GM19467 (cell line): ENCODE measurements at regions not wholly inside any gene's neighbourhood (a gene's known extent, or its start where the extent isn't known, plus 50 kb on each side); places are given as distances from the start of the nearest gene placed in this dataset.
"Not testable (repeated sequence)": the region's sequence is repeated elsewhere in the genome, so short reads cannot be mapped to it uniquely, and the experiment has no call there.

Experiments
- ATAC-seq: cut with Tn5 transposase; IDR thresholded peaks from one replicate; pipeline ENCODE4 v1.9.1; 2021; ENCODE audit warnings: mild to moderate bottlenecking, moderate library complexity; ENCODE audit not compliant: unreplicated experiment

- ATAC-seq = no peak
These were observed 382.6 kb downstream of the KCNA4 start for GRCh38 chr11:29634244-29634643.

GRCh38 chr11:29629286-29629685 is 387.5 kb downstream of the KCNA4 start:
- ATAC-seq = no peak

GRCh38 chr11:29628609-29629008 is 388.2 kb downstream of the KCNA4 start:
- ATAC-seq = no peak

DNA sequence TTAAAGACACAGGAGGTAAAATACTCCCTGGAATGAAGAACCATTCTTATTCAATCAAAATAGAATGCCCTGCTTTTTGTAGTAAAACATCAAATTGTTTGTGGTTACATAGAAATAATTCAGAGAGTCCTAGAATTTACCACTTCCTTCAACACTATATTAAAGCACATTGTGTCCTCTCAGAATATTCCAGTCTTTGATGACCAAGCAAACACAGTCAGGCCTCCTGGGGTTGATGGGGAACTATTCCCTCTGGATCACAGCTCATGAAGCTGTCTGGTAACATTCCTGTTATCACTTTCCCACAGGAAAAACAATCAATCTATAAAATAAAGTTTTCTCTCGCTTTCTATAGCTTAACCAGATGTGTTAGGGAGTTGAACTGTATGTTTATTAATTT is 389.3 kb downstream of the KCNA4 start:
- ATAC-seq = no peak

GRCh38 chr11:29623144-29623722 is 393.6 kb downstream of the KCNA4 start:
- ATAC-seq = no peak

DNA sequence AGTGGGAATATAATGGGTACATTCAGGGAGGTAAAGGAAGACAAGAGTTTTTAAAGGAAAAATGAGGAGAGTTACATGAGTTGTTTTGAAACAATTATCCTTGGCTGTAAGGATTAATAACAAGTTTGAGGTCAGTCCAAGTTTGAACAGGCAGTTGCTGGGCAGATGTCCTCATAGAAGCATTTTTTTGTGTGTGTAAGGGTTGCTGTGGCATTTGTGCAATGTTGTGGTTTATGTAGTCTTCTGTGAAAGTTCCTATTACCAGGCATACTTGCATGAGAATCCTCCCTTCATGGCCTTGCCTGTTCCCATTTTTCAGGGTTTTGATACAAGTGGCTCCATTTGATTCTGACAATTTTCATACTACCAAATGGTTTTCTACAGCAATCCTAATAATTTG is 400.2 kb downstream of the KCNA4 start:
- no peak for ATAC-seq

GRCh38 chr11:29612423-29612822 is 404.4 kb downstream of the KCNA4 start:
- no peak for ATAC-seq

DNA sequence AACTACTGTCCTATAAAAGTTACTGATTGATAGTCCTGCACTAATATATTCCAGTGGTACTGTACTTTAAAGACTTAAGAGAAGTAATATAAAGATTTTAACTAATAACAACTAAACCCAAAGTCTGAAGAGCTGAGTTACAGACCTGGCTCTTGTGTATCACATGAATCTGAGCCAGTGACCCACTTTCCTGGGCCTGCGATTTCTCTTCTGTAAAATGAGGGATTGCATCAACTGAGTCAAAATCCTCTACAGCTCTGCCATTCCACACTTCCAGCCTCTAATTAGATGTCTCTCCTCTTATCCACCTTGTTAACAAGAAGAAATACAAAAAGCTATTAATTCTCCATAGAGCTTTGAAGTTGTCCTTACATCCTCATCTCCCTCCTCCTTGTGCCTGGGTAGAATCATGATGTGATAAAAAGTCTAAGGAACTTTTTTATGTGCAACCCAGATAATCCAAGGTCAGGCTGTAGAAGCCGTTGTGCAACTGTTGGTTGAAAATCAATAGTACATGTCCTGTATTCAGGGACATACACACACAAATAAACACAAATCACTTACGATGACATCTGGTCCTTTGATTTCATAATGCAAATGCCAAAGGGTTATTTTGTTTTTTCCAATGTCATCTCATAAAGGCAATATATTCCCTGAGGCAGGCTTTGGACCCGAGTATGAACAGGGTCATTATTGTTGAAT is 410.3 kb downstream of the KCNA4 start:
- no peak for ATAC-seq

- not testable (repeated sequence) for ATAC-seq
These were observed 416.7 kb downstream of the KCNA4 start for GRCh38 chr11:29600151-29600575.

- ATAC-seq = no peak
These were observed 432.5 kb downstream of the KCNA4 start for GRCh38 chr11:29584342-29584741.

GRCh38 chr11:29578806-29579205 is 438.0 kb downstream of the KCNA4 start:
- no peak for ATAC-seq

GRCh38 chr11:29564486-29564885 is 452.3 kb downstream of the KCNA4 start:
- ATAC-seq = no peak

DNA sequence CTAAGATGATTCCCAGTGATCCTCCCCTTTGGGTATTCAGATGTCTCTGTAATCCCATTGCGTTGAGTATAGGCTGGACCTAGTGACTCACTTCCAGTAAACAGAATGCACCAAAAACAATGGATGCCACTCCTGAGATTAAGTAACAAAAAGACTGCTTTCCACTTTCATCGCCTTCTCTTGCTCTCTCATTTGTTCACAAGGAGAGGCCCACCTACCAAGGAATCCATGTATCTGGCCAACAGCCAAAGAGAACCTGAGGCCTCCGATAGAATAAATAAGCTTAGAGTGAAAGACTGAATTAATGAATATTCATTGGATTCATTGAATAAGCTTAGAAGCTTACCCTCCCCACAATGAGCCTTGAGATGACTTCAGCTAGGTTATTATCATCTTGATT is 454.6 kb downstream of the KCNA4 start:
- no peak for ATAC-seq

DNA sequence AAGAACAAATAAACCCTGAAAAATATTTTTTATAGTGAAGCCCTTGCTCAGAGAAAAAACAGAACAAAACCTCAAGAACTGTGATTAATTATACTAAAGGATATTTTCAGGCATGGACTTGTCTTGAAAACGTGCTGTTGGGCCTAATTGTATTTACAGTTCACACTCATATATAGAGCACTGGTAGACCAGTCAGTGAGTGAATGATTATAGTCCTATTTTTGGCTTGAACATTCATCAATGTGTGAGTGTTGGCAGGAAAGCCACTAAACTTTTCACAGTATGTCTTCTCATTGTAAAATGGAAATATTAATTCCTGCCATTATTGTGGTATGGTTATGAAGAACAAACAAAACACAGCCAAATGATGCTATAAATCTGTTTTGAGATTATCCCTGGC is 462.8 kb downstream of the KCNA4 start:
- no peak for ATAC-seq

DNA sequence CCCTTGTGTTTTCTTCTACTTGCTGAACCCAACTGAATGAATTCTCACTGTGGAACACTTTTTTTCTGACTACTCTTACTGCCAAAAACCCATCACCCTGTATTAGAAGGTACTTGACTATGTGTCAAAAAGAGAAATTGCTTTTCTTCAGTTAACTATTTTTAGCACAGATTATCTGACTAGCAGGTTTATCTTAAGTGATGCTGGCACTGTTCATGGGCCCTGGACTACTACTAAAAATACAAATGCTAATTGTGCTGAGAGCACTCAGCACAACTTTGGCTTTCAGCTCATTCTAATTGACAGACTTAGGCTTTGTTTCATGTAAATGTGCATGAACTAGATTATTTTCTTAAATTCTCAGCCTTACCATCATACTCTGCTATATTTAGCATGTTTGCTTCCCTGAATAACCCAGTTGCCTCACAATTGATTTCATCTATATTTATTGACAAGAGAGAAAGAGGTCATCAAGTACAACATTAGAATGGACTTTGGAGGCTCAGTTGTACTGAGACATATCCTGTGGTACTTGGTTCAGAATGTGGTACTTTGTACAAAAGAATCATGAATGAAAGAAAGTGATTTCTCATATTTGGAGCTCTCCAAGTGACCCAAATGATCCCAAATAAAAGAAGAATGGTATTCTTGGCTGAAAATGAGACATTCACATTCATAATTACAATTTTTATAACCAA is 478.3 kb downstream of the KCNA4 start:
- ATAC-seq = no peak

DNA sequence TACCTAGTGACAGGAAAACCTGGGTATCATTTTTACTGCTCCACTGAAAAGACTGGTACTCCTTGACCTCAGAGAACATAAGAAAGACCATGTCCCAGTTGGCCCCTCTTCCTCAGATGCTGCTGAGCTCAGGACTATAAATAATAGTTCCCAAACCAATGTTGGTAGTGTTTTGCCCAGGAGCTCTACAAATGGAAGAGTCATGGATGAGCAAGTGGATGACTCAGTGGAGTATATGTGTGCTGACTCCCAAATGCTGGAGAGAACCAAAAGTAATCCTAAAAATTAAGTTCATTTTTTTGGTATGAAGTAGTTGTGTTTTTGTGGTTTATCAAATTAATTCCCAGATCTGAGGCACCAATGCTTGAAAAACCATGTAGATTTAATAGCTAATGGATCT is 482.0 kb downstream of the KCNA4 start:
- no peak for ATAC-seq

- no peak for ATAC-seq
These were observed 485.9 kb downstream of the KCNA4 start for GRCh38 chr11:29530961-29531360.

DNA sequence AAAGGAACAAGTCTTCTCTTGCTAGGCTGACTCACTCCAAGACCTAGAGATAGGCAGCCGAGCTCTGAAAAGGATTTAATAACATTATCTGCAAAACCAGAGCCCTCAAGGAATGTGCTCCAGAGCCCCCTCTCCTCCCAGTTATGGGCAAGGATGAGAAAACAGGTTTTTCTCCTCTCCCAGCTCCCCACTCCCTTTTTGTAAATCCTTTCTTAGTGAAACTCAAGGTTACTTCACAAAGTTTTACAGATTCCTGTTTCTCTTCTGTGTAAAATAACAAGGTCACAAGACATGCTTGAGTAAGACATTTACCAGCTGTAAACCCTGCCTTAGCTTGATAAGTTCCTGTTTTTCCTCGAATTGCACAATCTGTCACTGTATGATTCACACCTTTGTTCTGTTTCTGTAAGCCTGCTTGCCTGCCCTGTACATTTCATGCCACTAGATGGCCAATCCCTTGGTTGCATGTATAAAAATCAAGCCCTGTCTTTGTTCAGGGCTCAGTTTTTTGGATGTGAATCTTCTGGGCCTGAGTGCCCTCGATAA is 489.4 kb downstream of the KCNA4 start:
- ATAC-seq = peak; percentile 56

DNA sequence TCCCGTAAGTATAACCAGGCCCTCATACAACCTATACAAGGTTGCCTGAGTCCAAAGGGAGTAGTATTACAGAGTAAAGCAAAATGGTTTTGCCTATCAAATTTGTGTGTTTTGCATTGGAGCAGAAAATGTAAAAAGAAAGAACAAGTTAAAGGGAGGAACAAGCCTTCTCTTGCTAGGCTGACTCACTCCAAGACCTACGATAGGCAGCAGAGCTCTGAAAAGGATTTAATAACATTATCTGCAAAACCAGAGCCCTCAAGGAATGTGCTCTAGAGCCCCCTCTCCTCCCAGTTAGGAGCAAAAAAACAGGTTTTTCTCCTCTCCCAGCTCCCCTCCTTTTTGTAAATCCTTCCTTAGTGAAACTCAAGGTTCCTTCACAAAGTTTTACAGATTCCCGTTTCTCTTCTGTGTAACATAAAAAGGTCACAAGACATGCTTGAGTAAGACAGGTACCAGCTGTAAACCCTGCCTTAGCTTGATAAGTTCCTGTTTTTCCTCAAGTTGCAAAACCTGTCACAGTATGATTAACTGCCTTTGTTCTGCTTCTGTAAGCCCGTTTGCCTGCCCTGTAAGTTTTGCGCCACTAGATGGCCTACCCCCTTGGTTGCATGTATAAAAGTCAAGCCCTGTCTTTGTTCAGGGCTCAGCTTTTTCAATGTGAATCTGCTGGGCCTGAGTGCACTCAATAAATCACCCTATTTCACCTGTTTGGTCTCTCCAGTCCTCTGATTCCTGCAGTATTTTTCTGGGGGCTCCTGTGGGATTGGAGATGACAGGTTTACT is 498.2 kb downstream of the KCNA4 start:
- no peak for ATAC-seq

DNA sequence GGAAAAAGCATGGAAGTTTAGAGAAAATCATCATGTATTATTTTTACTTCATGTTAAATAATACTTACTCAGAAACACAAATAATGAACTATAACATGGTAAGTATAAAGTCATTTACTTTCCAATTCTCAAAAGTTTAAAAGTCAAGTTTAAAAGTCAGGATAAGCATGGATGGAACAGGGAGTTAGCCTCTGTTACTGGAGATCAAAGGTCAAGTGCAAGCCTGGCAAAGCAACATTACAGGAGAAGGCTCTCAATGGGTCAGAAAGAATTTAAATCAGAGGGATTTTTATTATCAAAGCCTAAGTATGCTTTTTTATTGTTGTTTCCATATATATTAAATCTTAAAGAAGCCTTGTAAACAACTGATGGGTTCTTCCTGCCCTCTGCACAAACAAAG is 505.4 kb downstream of the KCNA4 start:
- ATAC-seq = no peak

DNA sequence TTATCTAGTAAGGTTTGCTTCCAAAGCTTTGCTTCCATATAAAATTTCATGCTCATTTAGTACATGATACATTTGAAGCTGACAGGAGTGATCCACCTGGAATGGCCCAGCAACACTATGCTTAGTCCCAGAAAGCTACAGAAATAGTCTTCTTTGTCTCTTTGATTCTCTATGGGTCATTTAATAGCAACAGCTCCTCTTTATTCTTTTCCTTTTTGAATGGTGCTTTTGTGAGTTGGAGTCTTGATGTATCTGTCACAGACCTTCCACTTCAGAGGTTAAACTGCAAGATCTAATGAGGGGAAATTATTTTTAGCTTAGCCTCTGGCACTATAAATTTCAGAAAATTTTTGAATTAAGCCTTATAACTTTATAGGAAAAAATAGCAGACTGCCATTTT is 509.5 kb downstream of the KCNA4 start:
- ATAC-seq = no peak
